Activated CD4-positive, alpha-beta T cell treated with anti-CD3 and anti-CD28 coated beads, Interleukin-2, Interleukin-4, amounts not matched to agents 100 ng/mL and 50 ng/mL, durations not matched to agents 16 hours and 8 hours (primary cell): ENCODE measurements at regions not wholly inside any gene's neighbourhood (a gene's known extent, or its start where the extent isn't known, plus 50 kb on each side); places are given as distances from the start of the nearest gene placed in this dataset.
"Not testable (repeated sequence)": the region's sequence is repeated elsewhere in the genome, so short reads cannot be mapped to it uniquely, and the experiment has no call there.

Experiments used
- DNase-seq: peaks from one replicate; pipeline ENCODE4 v3.0.0-alpha.2; 2020; ENCODE audit warnings: low spot score

DNA sequence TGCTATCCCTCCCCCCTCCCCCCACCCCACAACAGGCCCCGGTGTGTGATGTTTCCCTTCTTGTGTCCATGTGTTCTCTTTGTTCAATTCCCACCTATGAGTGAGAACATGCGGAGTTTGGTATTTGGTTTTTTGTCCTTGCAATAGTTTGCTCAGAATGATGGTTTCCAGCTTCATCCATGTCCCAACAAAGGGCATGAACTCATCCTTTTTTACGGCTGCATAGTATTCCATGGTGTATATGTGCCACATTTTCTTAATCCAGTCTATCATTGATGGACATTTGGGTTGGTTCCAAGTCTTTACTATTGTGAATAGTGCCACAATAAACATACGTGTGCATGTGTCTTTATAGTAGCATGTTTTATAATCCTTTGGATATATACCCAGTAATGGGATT is 98.3 kb upstream of the DPH5 start:
- DNase-seq: not testable (repeated sequence)

- peak; percentile 54 for DNase-seq
Measured at GRCh38 chr1:101122452-101123166, 97.0 kb upstream of the DPH5 start.

- DNase-seq: no peak
Measured at GRCh38 chr1:101121975-101122374, 96.4 kb upstream of the DPH5 start.

DNA sequence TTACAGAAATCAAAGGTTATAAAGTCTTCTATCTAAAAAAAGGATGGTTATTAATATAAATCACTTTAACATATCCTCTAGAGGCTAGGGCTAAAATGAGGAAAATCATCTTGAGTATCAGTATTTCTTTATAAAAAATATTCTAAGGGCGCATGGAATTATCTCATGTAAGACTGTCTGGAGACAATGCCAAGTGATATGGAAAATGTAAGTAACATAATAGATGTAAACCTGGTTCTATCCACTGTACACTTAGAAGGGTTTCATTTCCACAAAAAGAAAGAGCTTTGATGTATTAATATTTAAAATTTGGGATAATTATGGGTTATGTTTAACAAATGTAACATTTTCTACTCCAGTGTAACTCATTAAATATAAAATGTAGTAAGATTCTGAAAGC is 95.9 kb upstream of the DPH5 start:
- DNase-seq: no peak

DNA sequence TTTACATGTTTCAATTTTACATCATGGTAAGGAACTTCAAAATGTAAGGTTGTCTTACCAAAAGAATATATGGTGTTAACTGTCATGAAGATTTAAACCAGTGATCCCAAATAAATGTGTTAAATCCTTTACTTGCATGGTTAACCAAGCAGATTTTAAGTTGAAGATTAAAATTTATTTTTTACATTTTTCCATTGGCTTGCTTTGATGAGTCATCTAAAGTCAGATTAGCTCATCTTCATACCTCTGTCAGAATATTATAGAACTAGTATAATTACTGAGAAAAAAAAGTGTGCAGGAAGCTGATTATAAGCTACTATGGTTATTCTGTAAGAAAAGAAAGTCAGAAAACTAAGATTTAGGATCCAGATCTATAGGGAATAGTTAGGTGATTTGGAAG is 95.3 kb upstream of the DPH5 start:
- no peak for DNase-seq

GRCh38 chr1:101119289-101119688 is 93.7 kb upstream of the DPH5 start:
- DNase-seq: no peak

DNA sequence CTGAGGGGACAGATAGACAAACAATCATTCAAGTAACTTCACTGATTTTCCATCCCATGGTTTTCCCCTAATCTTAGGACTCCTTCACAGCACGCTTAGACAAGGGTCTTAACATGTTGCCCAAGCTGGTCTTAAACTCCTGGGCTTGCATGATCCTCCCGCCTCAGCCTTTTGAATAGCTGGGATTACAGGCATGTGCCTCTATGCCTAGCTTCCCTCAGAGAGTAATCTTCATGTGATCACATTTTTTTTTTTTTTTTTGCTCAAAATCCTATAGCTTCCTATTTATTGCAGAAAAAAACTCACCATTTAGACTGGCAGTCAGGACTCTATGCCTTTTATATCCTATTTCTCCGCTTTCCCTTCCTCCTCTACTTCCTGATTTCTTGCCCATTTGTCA is 90.4 kb upstream of the DPH5 start:
- no peak for DNase-seq

DNA sequence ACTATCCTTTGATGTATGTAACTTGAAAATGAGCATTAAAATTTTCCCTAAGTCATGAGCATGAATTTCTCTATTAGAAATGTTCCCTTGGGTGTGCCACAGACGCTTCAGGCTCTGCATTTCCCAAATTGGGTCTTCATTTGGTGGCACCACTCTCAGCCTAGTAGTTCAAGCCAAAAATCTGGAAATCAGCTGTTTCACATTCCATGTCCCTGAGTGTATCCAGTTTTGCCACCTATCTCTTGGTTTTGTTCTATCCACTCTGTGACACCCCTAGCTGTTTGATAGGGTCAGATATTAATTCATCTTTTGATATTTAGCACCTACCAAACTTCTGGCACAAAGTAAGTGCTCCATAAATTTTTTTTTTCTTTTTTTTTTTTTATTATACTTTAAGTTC is 89.5 kb upstream of the DPH5 start:
- DNase-seq: no peak

- DNase-seq: not testable (repeated sequence)
Measured at GRCh38 chr1:101114128-101114527, 88.5 kb upstream of the DPH5 start.

DNA sequence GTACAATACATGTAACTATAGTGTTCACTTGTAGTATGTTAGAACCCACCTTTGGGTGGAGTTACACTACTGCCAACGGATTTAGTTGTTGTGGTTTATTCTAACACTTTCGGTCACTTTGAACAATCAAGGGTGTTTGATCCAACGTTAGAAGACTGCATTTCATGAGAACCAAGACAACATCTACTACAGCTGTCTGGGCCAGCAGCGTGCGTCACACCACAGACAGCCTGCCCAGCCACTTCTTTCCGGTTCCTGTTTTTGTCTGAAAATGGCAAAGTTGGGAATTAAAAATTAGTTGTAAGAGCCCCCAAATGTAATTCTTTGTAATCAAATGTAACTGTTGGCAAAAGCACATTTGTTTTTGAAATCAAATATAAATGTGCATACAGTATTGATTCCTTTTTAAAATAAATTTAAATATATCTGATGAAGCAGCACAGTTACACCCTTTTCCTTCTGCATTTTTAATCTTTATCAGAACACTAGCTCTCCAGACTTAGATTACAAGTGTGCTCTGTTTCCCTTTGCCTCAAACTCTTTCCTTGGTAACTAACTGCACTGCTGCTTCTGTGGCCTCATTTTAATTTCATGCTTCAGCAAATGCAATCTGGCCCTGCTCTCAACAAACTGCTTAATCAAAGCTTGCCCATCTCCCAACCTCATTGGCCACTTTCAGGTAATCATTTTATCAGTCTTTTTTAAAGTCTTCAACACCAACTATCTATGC is 86.6 kb upstream of the DPH5 start:
- DNase-seq: peak; percentile 69

DNA sequence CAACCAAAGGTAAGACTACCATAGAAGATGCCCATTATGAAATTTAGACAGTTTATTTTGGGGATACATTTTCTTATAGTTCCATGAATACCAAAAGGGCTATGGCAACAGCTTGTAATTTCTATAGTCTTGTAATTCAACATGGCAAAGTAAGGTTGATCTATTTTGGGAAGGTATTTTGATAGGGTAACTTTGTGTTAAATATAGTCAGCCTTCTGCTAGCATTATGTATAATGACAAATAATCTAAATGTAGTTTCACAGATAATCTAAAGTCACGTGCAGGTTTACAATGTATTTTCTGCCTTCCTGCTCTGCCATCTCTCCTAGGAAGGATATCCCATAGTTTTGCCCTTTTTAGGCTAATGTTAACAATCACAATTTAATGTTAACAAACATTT is 85.9 kb upstream of the DPH5 start:
- no peak for DNase-seq

GRCh38 chr1:101109791-101110190 is 84.2 kb upstream of the DPH5 start:
- DNase-seq: no peak

- DNase-seq: no peak
Measured at GRCh38 chr1:101108111-101108500, 82.5 kb upstream of the DPH5 start.

- no peak for DNase-seq
Measured at GRCh38 chr1:101107496-101108110, 82.0 kb upstream of the DPH5 start.

DNA sequence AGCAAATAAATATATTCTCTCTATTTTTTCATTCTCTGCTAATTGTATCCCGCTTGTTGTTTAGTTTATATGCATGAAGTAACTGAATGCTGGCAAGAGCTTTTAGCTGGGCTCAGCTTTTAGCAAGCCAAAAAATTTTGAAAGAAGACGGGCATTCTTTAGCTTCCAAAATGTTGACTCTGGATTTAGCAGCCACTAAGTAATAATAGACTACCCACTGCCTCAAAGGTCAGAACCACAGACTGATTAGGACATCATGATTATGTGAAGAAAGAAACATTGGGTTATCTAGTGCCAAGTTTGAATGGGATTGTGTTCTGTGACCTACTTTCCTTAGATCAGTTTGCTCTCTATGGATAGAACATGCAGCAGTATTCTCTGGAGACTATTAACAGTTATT is 80.3 kb upstream of the DPH5 start:
- DNase-seq: no peak

DNA sequence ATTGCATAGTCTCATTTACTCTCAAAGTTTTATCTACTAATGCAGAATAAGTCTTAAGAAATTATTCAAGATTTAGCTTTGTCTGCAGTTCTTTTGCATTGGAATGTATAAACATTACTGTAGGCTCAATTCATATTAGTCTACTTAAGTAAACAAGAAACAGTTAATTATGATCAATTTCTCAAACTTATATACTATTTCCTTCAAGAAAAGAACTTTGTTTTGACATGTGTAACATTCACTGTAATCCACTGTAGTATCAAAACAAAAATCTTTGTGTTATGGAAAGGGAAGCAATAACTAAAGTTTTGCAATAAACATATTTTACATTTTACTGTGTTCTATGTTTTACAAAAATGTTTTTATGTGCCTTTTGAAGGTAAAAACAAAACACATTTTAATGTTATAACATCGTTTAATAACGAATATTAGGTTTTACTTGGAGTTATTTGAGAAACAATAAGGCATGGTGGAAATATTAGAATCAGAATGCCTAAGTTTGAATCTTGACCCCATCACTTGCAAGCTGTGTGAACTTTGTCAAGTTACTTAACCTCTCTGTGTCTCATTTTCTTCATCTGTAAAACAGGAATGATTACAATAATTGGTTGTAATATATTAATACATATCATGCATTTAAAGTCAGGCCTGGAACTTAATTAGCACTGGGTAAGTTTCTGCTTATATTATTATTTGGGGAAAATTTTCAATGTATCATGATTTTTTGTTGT is 77.0 kb upstream of the DPH5 start:
- no peak for DNase-seq

DNA sequence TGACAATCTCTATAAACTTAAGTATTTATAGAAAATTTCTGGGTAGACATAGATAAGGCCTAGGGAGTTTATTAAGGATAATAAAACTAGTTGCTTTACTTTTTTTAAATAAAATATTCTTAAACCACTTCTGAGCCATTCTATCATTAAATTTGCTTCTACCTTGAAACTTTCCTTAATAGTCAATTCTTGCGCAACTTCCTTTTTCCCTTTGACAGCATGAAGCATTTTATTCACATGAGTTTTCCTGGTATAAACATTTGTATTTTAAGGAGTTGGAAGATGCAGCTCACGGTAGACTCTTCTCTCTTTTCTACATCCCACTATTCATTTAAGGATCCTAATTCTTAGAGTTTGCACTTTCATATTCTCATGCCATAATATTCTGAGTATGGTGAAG is 75.8 kb upstream of the DPH5 start:
- no peak for DNase-seq

- DNase-seq: no peak
Measured at GRCh38 chr1:101100674-101101073, 75.1 kb upstream of the DPH5 start.

- no peak for DNase-seq
Measured at GRCh38 chr1:101098907-101099306, 73.3 kb upstream of the DPH5 start.

GRCh38 chr1:101098327-101098726 is 72.7 kb upstream of the DPH5 start:
- no peak for DNase-seq

GRCh38 chr1:101089613-101090338 is 64.2 kb upstream of the DPH5 start:
- DNase-seq: no peak

DNA sequence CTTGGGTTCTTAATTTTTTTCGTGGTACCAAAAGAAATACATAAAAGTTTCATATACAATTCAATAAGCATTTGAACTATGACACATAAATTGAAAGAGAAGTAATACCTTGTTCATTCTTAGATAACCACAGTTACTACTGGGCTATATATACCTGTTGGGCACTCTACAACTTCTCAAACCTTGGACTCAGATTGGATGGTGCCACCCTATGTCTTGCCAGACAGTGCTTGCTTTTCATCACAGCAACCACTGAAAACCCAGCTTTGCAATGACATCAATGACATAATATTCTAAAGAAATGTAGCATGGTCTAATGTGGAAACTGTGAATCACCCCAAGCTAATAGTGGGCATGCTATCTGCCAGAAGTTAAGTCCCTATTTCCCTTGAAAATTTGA is 62.8 kb upstream of the DPH5 start:
- no peak for DNase-seq
